IPS-NIHi7 (cell line): ENCODE measurements at regions not wholly inside any gene's neighbourhood (a gene's known extent, or its start where the extent isn't known, plus 50 kb on each side); places are given as distances from the start of the nearest gene placed in this dataset.
"Not testable (repeated sequence)": the region's sequence is repeated elsewhere in the genome, so short reads cannot be mapped to it uniquely, and the experiment has no call there.

Experiments
- DNase-seq: peaks from one replicate; pipeline ENCODE4 v3.0.0; 2012; ENCODE audit warnings: mixed read lengths; ENCODE audit errors: extremely low spot score

DNA sequence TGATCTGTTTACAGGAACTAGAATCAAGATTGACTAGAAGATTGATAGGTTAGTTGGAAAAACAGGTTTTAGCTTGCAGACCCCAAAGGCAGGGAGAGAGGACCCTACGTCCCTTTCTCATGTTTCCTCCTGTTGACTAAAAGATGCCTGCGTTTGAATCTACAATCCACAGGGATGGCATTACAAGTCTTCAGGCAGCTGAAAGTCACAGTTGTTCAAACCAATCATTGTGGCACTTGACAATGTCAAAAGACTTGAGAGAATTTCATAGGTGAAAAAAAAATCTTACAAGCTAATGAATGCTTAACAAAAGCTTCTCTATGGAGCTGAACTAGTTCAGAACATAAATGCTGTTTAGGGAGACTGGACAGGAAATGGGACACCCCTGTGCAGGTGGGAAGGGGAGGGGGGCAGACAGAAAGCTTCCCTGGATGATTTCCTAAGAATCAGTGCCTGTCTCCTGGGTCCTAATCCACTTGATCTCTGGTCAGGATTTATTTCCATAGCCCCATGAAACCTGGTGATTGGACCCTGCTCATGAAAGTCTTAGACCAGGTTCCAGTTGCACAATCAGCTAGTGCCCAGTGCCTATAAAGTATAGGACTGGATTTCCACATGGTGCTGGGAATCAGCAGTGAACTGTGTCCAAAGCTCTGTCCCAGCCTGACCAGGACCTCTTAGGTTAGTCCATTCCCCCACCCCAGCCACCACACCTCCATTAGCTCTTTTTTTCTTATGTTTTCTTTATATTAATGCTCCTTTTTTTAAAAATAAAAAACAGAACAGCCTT is 91.6 kb upstream of the BCAR3 start:
- DNase-seq = no peak

DNA sequence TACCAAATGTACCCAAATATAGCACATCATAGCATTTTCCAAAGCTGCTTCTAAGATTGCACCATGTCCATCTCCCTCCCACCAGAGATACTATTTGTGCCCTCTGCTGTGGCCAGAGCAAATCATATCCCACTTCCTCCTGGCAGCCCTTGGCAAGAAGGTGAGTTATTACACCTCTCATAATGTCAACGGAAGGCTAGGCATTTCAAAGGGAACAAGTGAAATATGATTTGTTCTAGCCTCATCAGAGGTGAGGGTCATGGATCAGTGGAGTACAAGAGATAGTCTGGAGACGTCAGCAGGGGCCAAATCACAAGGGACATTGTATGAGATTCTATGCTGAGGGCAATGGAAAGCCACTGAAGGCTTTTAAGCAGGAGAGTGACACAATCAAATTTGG is 90.2 kb upstream of the BCAR3 start:
- DNase-seq = no peak

DNA sequence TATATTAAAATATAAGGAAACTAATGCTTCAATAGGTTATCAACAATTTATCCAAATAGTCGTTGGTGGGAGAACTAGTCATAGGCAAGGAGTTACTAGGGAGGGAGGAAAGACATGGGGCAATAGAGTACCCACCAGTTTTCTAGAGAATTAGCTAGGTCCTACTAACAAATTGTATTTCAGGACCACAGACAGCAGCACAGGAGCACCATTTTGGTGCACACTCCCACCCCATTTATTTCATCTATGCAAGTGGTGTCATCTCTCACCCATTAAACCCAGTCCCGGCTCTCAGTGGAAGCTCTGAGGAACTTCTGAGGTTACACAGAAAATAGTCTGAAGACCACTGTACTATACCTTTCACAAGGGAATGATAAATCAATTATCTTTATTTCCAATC is 89.0 kb upstream of the BCAR3 start:
- DNase-seq = peak; percentile 54

DNA sequence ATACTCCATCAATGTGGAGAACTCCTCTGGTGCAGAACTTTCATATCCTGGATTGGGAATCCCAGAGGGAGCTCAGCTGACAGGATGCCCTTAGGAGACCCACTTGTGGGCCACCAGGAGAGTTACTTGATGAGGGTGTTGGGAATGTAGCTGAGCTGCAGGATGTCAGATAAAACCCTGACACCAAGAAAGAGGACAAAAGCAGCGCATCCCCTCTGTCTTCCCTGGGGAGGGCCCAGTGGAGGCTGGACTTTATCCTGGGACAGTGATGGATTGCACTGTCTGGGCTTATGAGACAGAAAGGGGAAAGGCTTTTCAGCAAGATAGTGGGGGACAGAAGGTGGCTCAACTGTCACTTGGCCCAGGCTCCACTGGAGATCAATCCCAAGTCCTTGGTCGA is 88.1 kb upstream of the BCAR3 start:
- DNase-seq = no peak

DNA sequence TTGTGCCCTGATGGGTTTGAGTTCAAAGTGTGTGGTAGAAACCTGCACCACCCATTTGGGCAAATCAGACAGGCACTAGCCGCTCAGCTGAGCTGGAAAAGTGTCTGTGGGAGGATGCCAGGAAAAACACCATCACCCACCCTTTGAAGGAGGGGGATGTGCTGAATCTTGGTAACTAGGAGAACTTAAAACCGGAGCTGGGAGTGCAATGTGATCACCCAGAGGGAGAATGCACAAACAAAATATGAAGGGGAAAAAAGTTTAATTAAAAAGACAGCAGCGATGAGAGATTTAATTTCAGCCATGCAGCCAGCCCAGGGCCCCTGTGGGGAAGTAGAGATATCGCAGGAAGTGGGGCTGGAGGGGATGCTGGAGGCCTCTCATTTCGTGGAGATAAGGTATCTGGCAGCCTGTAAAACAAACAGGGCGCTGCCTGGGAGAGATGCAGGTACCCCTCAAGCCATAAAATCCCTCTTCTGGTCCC is 86.8 kb upstream of the BCAR3 start:
- peak; percentile 40 for DNase-seq

DNA sequence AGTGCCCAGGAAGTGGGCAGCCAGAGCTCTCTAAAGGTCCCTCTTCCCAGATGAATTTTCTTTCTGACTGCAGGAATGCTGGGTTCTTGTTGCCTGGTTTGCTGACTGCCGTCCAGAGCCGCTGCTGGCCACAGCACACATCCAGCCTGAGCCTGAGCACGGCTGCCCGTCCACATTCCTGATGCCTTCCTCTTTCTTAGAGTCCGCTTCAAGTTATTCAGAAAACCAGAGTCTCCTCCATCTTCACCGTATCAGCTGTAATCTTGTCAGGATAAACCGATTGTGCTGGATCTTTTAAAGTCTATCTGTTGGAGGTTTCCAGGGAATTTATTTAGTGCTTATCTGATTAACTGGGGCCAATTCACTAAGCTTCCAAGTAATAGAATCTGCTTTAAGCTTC is 84.8 kb upstream of the BCAR3 start:
- peak; percentile 33 for DNase-seq

DNA sequence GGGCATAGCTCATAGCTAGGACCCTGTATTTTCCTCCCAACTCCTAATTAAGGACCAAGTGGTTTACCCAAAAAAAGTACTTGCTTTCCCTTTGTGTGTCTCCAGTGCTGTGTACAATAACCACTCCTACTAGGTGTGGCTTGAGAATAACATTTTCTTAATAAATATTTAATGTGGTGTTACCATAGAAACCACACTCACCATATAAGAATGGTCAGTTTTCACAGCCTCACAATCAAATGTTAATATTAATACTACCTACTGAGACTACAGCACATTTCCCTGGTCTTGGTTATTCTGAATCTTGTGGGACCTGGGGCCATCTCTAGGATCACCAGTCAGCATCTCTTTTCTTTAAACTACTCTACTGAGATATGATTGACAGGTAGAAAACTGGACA is 83.5 kb upstream of the BCAR3 start:
- DNase-seq = no peak

DNA sequence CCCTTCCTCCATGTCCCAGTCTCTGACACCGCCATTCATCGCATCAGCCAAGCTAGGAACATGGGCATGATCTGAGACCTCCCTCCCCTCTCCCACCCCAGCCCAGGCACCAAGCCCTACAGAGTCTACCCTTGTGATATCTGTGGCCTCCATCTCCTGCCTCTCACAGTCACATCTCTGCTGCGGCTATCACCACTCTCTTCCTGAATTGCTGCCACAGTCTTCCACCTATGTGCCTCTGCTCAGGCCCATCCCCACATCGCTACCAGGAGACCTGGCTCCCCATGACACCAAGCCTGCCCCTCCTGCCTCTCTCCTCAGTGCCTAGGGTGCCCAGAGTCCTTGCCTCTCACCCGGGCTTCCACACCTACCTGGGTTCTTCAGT is 82.7 kb upstream of the BCAR3 start:
- DNase-seq = no peak

DNA sequence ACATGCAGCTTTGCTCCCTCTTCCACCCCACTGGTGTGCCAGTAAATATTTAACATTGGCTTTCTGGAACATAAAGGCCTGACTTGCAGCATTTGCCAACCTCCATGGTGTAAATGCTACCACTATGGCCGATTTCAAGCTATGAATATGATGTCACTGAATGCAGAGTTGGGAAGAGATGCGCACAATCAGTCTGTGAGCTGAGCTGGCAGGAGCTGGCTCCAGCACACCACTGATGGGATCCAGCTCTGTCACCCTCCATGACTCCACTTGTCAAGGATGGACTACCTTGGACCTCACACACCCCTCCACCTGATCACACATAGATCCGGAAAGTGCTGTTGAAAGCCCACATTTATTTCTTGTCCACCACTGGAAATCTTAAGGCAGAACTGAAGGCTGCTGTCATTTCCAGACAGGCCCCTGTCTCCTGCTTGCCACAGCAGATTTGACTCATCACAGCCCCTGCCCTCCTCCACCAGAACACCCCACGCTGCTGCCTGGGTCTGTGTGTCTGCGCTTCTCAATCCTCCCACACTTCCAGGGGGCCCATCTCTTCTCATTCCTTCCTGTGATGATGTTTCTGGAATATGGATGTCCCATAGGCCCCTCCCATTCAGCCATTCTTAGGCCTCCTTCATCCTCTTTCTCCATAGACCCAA is 82.2 kb upstream of the BCAR3 start:
- DNase-seq = no peak

DNA sequence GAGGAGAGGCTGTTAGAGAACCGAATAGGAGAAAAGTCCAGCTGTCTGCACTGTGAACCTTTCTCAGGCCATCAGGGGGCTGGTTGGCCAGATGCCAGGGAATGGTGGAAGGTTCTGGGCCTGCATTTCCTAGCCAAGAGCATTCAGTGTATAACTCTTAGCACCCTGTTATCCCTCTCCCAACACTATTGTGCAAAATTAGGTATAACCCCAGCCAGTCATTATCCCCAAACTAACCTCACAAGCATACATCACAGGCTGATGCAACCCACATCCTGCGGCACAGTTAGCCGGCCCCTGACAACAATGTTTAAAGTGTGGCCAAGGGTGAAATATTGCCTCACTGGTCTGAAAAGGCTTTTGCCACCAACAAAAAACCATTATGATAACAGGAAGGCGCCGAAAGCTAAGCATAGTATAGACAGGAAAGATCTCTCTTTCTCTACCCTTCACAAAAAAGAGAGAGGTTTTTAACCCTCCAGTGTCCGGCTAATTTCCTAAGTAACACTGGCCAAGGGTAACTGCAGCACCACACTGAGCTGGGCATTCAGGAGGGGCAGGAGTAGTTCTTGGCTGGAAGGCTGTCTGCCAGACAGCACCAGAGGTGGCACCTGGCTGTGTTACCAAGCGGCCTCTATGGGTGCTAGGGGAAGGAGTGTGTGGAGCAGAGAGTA is 77.3 kb upstream of the BCAR3 start:
- no peak for DNase-seq

DNA sequence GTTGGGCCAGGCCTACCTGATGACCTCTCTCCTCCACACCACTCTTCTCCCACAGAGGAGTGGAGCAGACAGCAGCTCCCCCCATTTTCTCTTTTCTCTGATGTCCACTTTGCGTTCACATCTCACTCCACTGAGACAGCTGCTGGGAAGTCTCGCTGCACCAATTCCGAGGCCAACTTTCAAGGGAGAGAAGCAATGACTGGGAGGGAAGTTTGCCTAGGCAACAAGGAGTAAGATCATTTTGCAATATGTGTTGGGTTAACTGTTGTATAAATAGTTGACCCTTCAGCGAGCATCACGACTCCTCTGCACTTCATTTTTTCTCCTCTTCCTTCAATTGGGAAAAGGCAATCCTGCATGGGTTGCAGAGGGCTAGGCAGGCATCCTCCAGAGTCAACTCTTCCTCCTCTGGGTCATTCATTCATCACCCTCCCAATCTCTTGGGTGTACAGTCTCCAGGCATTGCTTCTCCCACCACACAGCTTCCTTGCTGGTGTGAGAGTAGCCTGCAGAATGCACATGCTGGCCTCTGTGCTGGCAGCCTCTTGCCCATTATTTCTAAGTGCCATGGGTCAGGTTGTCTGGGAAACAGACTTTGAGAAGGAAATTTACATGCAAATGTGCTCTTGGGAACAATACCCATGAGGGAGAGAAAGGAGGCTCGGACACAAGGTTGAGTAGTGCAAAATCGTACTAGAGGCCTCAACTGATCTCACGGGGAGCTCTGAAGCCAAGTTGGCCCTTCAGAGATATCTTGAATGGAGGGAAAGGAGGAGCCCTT is 75.8 kb upstream of the BCAR3 start:
- no peak for DNase-seq

DNA sequence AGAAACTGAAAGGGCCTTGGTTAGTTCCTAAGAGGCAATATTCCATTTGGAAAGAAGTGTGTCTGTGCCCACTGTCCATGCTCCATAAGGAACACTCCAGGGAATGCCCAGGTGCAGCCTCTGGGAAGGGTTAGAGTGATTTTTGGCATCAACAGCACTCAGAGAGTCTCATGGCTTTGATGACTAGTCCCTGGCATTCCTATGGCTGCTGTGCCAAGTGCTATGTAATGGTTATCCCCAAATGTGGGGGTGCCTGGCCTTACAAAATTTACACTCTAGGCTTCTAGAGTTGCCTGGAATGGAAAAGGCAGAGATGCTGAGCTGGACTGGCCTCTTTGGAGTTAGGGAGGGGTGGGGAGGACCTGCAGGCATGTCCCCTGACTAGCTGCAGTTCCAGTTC is 75.0 kb upstream of the BCAR3 start:
- no peak for DNase-seq

DNA sequence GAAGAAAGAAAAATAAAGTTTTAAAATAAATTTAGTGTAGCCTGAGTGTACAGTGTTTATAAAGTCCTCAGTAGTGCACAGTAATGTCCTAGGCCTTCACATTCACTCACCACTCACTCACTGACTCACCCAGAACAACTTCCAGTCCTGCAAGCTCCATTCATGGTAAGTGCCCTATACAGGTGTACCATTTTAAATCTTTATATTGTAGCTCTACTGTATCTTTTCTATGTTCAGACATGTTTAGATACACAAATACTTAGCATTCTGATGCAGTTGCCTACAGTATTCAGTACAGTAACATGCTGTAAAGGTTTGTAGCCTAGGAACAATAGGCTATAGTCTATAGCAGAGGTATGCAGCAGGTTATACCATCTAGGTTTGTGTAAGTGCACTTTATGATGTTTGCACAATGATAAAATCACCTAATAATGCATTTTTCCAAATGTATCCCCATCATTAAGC is 73.6 kb upstream of the BCAR3 start:
- DNase-seq = not testable (repeated sequence)

DNA sequence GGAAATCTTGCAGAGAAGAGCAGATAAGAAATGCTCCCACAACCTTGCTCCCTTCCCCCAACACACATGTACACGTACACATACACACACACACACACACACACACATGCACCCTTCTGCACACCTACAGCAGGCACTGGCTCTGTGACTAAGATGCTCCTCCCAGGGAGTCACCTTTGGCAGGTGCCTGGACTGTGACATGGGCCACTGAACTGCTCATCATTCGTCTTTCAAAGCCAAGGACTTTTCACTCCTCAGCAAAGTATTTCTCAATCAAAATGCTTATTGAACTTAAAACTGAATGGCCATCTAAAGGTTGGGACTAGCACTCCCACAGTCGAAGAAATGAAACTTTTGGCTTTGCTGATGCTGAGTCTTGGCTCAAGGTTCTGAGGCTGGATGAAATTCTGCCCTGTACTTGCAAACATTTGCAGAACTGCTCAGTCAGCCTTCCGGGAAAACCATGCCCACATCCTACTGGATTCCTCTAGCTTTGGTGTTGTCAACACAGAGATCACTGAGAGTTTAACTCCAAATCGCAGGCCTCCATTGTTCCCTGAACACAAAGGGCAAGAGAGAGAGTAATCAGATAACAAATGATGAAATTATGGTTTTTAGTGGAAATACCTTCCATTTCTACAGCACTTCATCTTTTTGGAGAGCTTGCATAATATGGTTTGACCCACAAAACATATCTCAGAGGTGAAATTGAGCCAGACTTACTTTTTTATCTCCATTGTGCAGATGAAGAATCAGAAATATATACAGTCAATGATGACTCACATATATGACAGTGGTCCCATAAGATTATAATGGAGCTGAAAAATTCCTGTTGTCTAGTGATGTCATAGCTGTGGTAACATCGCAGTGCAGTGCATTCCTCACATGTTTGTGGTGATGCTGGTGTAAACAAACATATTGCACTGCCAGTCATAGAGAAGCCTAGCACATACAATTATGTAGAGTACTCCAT is 72.4 kb upstream of the BCAR3 start:
- DNase-seq = no peak

DNA sequence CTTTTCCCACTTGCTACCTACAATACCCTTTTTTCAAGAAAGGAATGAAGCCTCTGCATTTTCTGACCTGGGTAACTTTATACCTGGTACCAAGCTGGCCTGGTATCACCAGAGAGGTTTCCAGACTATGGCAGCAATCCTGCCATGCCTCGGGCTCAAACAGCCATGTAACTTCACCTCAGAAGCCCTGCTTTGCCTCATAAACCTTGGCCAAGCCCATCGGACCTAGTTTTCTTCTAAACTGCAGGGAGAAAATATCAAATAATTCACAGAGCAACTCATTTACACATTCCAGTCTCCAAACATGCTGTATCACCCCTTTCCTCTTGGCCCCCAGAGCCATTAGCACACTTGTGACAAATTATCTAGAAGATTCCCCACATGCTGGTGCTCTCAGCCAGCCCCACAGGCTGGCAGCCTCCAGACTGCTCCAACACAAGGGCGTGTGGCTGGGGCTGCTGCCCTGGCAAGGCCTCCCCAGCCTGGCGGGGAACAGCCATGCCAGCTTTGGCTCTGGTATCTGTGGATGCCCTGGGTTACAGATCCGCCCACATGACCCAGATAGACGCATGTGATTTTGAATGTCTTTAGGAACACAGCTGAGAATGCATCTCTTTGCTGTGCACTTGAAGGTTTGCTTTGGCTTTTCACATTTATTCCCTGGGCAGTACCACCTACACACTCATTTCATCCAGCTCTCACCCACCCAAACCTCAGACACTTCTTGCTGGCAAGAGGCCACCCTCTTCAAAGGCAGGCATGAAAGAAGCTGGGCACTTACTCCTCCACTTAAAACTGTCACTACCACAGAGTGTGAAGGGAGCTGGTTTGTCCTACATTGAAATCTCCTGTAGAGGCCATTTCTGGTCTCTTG is 70.0 kb upstream of the BCAR3 start:
- DNase-seq = no peak

DNA sequence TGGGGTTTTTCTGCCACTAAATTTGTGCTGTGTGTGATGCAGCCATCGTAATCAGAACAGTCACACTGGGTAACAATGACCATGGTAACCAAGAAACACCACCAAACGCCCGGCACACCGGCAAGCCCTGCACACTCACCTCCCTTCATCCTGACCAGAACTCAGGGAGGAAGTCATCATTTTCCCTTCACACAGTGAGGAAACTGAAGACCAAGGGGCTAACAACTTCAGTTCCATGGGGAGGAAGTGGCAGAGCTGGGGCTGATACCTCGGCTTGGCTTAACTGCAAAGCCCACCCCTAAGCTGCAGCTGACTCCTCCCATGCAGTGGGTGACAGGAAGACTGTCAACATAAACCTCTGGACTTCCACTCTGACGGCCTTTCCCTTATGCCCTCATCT is 69.3 kb upstream of the BCAR3 start:
- DNase-seq = peak; percentile 25

DNA sequence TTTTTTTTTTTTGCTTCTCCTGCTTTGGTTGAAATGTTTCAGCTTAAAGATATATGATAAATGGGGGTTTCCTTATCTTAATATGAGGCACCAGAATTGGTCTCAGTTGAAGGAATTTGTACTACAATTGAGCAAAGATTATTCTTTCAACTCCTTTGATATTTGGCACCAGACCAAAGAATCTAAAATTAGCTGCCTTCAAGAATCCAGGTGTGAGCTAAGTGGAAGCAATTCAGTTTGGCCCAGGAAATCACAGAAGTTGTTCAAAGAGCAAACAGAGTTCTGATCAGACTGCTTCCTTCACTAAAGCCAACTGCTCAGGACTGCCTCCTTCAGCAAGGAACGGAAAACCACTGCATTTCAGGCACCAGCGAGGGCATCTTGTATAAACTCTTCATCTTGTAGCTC is 68.3 kb upstream of the BCAR3 start:
- DNase-seq = peak; percentile 70

DNA sequence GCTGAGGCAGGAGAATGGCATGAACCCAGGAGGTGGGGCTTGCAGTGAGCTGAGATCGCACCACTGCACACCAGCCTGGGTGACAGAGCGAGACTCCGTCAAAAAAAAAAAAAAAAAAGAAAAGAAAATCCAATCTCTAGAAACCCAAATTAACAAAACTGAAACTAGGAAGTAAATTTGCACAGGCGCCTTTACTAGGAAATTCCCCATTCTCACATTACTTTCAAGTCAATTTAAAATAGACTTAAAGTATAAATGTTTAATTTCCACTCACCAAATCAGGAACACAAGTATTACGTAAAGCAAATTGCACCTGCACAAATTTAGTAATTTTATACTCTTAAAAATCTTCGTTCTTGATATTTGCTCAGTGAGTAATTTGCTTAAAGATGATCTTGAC is 67.8 kb upstream of the BCAR3 start:
- DNase-seq = no peak

DNA sequence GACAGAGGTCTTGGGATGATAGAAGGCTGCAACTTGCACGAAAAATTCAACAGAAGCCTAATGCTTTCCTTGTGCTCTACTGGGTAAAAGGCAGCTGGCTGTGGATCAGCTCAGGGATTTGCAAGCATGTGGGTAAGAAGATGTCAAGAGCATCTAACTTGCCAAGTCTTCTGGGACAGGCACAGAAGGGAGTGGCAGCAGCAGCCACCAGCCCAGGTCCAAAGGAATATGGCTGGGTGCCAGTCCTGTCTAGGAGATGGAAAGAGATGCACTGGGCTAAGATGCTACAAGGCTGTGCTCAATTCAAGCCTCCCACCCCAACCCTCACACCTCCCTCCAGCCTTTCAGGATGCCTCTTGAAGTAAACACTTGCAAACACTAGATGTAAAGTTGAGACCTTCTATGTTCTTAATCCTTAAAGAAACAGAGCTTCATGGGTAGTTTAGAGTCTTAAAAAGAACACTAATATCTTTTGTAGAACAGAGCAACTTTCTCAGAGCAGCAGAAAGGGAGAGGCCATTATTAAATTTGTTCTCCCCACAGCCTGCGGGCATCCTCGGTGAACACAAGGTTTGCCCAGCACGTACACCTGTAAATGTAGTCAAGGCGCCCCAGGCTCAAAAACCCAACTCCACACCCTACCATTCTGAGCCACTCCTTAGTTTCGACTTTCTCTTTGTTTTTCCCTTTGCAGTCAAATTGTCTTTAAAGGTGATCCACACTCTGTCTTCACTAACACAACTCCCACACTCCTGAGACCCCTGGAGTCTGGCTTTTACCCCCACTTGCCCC is 64.6 kb upstream of the BCAR3 start:
- DNase-seq = no peak
